ENCODE measurements at regions not wholly inside any gene's neighbourhood (a gene's known extent, or its start where the extent isn't known, plus 50 kb on each side); places are given as distances from the start of the nearest gene placed in this dataset.

GRCh38 chr15:95249524-95249923 lies 1018.2 kb downstream of the MCTP2 start:
- TF ChIP-seq CTCF (IDR thresholded peaks at IDR 0.05) (no peak), POLR2A (IDR thresholded peaks at IDR 0.05) (no peak)
